Loucy (cell line): ENCODE measurements at regions not wholly inside any gene's neighbourhood (a gene's known extent, or its start where the extent isn't known, plus 50 kb on each side); places are given as distances from the start of the nearest gene placed in this dataset.

Experiments
- H2AFZ ChIP-seq: fragments of 200-600 bp; sonication (generic); 2 replicates; pipeline ENCODE4 v1.6.0; 2016; ENCODE audit warnings: antibody characterized with exemption, mild to moderate bottlenecking, low read length, moderate library complexity
- H3F3A ChIP-seq: fragments of 200-600 bp; 2 replicates; pipeline ENCODE4 v1.6.0; 2016; ENCODE audit warnings: antibody characterized with exemption, low read depth, mild to moderate bottlenecking
- H3K27me3 ChIP-seq: fragments of 200-600 bp; sonication (generic); 2 replicates; pipeline ENCODE4 v1.6.1; 2014; ENCODE audit warnings: low read length, mild to moderate bottlenecking; ENCODE audit not compliant: insufficient read depth, poor library complexity, severe bottlenecking
- H3K36me3 ChIP-seq: fragments of 200-600 bp; sonication (generic); 2 replicates; pipeline ENCODE4 v1.6.1; 2016; ENCODE audit warnings: low read length; ENCODE audit not compliant: insufficient read depth
- H3K4me1 ChIP-seq: fragments of 200-600 bp; sonication (generic); 2 replicates; pipeline ENCODE4 v1.5.1; 2014; ENCODE audit warnings: low read length, mild to moderate bottlenecking; ENCODE audit not compliant: insufficient read depth, poor library complexity, severe bottlenecking
- H3K4me2 ChIP-seq: fragments of 200-600 bp; sonication (generic); 2 replicates; pipeline ENCODE4 v1.6.0; 2014; ENCODE audit warnings: antibody characterized with exemption, low read length, low read depth, mild to moderate bottlenecking; ENCODE audit not compliant: poor library complexity, severe bottlenecking
- H3K4me3 ChIP-seq: fragments of 200-600 bp; sonication (generic); 2 replicates; pipeline ENCODE4 v1.5.1; 2014; ENCODE audit warnings: low read length, mild to moderate bottlenecking, mixed read lengths; ENCODE audit not compliant: poor library complexity, severe bottlenecking
- H3K79me2 ChIP-seq: fragments of 200-600 bp; sonication (generic); 2 replicates; pipeline ENCODE4 v1.6.1; 2014; ENCODE audit warnings: low read length; ENCODE audit not compliant: insufficient read depth
- H3K9ac ChIP-seq: fragments of 200-600 bp; sonication (generic); 2 replicates; pipeline ENCODE4 v1.6.0; 2014; ENCODE audit warnings: mild to moderate bottlenecking, low read depth, low read length, moderate library complexity; ENCODE audit not compliant: poor library complexity, severe bottlenecking
- H3K9me2 ChIP-seq: fragments of 200-600 bp; sonication (generic); replicated peaks from 2 replicates; pipeline ENCODE4 v1.6.1; 2016; ENCODE audit warnings: low read depth, low read length, mixed read lengths
- H3K9me3 ChIP-seq: fragments of 200-600 bp; sonication (generic); 2 replicates; pipeline ENCODE4 v1.6.1; 2014; ENCODE audit warnings: mild to moderate bottlenecking, antibody characterized with exemption, low read length, low read depth; ENCODE audit not compliant: insufficient read depth
- H4K20me1 ChIP-seq: fragments of 200-600 bp; sonication (generic); 2 replicates; pipeline ENCODE4 v1.6.0; 2014; ENCODE audit warnings: antibody characterized with exemption, low read length, mild to moderate bottlenecking; ENCODE audit not compliant: insufficient read depth, poor library complexity, severe bottlenecking
- CTCF ChIP-seq: fragments of 200-600 bp; sonication (generic); conservative IDR thresholded peaks from 2 replicates; pipeline ENCODE4 v1.5.1; 2014; ENCODE audit warnings: mild to moderate bottlenecking, antibody characterized with exemption, low read length
- EZH2phosphoT487 ChIP-seq: fragments of 200-600 bp; IDR thresholded peaks from 2 replicates; pipeline ENCODE4 v1.6.1; 2018; ENCODE audit warnings: antibody characterized with exemption, mild to moderate bottlenecking, moderate library complexity, borderline replicate concordance

- no peak overlapping the region for H2AFZ ChIP-seq
- no peaks in the 10 kb centered on the region for H3K79me2 ChIP-seq
- H3K4me3 ChIP-seq: no peak overlapping the region
- H3K36me3 ChIP-seq: no peaks in the 10 kb centered on the region
- H3K9me3 ChIP-seq: no peaks in the 10 kb centered on the region
- no peak overlapping the region for H3K4me2 ChIP-seq
- H3K9ac ChIP-seq: no peak overlapping the region
- no peaks in the 10 kb centered on the region for H4K20me1 ChIP-seq
- H3K4me1 ChIP-seq: no peaks in the 10 kb centered on the region
- TF ChIP-seq CTCF (no peak), EZH2phosphoT487 (no peak)
- no peaks in the 10 kb centered on the region for H3F3A ChIP-seq
- no peaks in the 10 kb centered on the region for H3K9me2 ChIP-seq
- H3K27me3 ChIP-seq: no peaks in the 10 kb centered on the region
These were observed 113.6 kb upstream of the NFE2L3 start for GRCh38 chr7:26038201-26038990.

GRCh38 chr7:26040085-26040484 is 111.9 kb upstream of the NFE2L3 start:
- Histone ChIP-seq H3K4me2 (no peak overlapping the region), H3K27me3 (no peaks in the 10 kb centered on the region)

GRCh38 chr7:26042237-26042636 is 109.8 kb upstream of the NFE2L3 start:
- no peaks in the 10 kb centered on the region for H3K9me2 ChIP-seq
- H3F3A ChIP-seq: no peaks in the 10 kb centered on the region
- no peaks in the 10 kb centered on the region for H3K4me1 ChIP-seq
- H3K27me3 ChIP-seq: no peaks in the 10 kb centered on the region
- H3K9me3 ChIP-seq: no peaks in the 10 kb centered on the region
- H4K20me1 ChIP-seq: no peaks in the 10 kb centered on the region
- H2AFZ ChIP-seq: no peak overlapping the region
- H3K79me2 ChIP-seq: no peaks in the 10 kb centered on the region
- H3K4me2 ChIP-seq: no peak overlapping the region
- H3K9ac ChIP-seq: no peak overlapping the region
- no peak for TF ChIP-seq CTCF
- no peak for TF ChIP-seq EZH2phosphoT487
- no peak overlapping the region for H3K4me3 ChIP-seq
- H3K36me3 ChIP-seq: no peaks in the 10 kb centered on the region

More at GRCh38 chr7:26040085-26040484, 111.9 kb upstream of the NFE2L3 start:
- Histone ChIP-seq H3K9me2 (no peaks in the 10 kb centered on the region), H3K4me3 (no peak overlapping the region), H3K9ac (no peak overlapping the region), H3F3A (no peaks in the 10 kb centered on the region), H4K20me1 (no peaks in the 10 kb centered on the region), H3K79me2 (no peaks in the 10 kb centered on the region), H2AFZ (no peak overlapping the region), H3K4me1 (no peaks in the 10 kb centered on the region), H3K36me3 (no peaks in the 10 kb centered on the region), H3K9me3 (no peaks in the 10 kb centered on the region)
- TF ChIP-seq CTCF (no peak), EZH2phosphoT487 (no peak)
